ENCODE measurements at regions not wholly inside any gene's neighbourhood (a gene's known extent, or its start where the extent isn't known, plus 50 kb on each side); places are given as distances from the start of the nearest gene placed in this dataset.

GRCh38 chr1:38536089-38536488 lies 323.5 kb downstream of the RRAGC start:
- DNase-seq, result no peak

- no peak for DNase-seq
These were observed 325.1 kb downstream of the RRAGC start for GRCh38 chr1:38534473-38534823.

GRCh38 chr1:38533772-38534472 lies 325.6 kb downstream of the RRAGC start:
- no peak for DNase-seq

GRCh38 chr1:38530957-38531356 lies 328.6 kb downstream of the RRAGC start:
- no peak for DNase-seq

- DNase-seq, result no peak
These were observed 329.6 kb downstream of the RRAGC start for GRCh38 chr1:38529946-38530345.

- no peak for DNase-seq
These were observed 330.2 kb downstream of the RRAGC start for GRCh38 chr1:38529391-38529790.

- no peak for DNase-seq
These were observed 330.9 kb downstream of the RRAGC start for GRCh38 chr1:38528623-38529022.

- DNase-seq, result peak; percentile 67
These were observed 332.1 kb downstream of the RRAGC start for GRCh38 chr1:38527373-38527966.

GRCh38 chr1:38526046-38526445 lies 333.5 kb downstream of the RRAGC start:
- no peak for DNase-seq

GRCh38 chr1:38525343-38526043 lies 334.1 kb downstream of the RRAGC start:
- no peak for DNase-seq

GRCh38 chr1:38524025-38524641 lies 335.4 kb downstream of the RRAGC start:
- DNase-seq, result no peak

GRCh38 chr1:38523568-38523939 lies 336.0 kb downstream of the RRAGC start:
- no peak for DNase-seq

- no peak for DNase-seq
These were observed 336.5 kb downstream of the RRAGC start for GRCh38 chr1:38522915-38523567.

- no peak for DNase-seq
These were observed 343.0 kb downstream of the RRAGC start for GRCh38 chr1:38516560-38516959.

- no peak for DNase-seq
These were observed 346.8 kb downstream of the RRAGC start for GRCh38 chr1:38512789-38513188.

GRCh38 chr1:38512024-38512767 lies 347.4 kb downstream of the RRAGC start:
- DNase-seq, result no peak

- DNase-seq, result no peak
These were observed 351.3 kb downstream of the RRAGC start for GRCh38 chr1:38508232-38508631.

GRCh38 chr1:38507563-38507962 lies 352.0 kb downstream of the RRAGC start:
- no peak for DNase-seq

- DNase-seq, result no peak
These were observed 353.6 kb downstream of the RRAGC start for GRCh38 chr1:38505944-38506343.

- no peak for DNase-seq
These were observed 356.8 kb downstream of the RRAGC start for GRCh38 chr1:38502758-38503157.

- DNase-seq, result no peak
These were observed 358.7 kb downstream of the RRAGC start for GRCh38 chr1:38500891-38501290.

GRCh38 chr1:38500352-38500751 lies 359.2 kb downstream of the RRAGC start:
- no peak for DNase-seq

GRCh38 chr1:38498686-38499085 lies 360.9 kb downstream of the RRAGC start:
- DNase-seq, result no peak
